DMS114 treated with DMSO at 0.1 percent for 48 hours (cell line): ENCODE measurements at regions not wholly inside any gene's neighbourhood (a gene's known extent, or its start where the extent isn't known, plus 50 kb on each side); places are given as distances from the start of the nearest gene placed in this dataset.
A peak's percentile ranks its signal among the peaks of the same experiment; 100 is the strongest.
"Not testable (repeated sequence)": the region's sequence is repeated elsewhere in the genome, so short reads cannot be mapped to it uniquely, and the experiment has no call there.

Source experiments
- DNase-seq: peaks from one replicate; lab custom pipeline; 2025; ENCODE audit not compliant: unreplicated experiment; lab: John Stamatoyannopoulos, UW

DNA sequence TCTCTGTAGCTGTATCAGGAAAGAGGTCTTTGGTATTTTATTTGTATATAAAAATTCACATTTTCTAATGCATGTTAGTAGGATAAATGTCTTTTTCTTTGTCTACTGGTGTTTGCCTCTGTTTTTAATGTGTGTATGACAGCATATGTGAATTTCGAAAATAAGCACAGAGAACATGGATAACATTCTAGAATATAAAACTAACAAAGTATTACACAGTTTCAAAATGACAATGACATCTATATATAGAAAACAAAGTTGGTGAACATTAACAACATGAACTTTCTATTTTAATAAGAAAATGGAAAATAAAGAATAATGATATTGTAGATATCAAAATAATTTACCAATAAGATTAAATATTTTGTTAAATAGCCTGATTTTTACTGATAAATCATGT, 608.0 kb downstream of the COL12A1 start:
- DNase-seq: no peak

DNA sequence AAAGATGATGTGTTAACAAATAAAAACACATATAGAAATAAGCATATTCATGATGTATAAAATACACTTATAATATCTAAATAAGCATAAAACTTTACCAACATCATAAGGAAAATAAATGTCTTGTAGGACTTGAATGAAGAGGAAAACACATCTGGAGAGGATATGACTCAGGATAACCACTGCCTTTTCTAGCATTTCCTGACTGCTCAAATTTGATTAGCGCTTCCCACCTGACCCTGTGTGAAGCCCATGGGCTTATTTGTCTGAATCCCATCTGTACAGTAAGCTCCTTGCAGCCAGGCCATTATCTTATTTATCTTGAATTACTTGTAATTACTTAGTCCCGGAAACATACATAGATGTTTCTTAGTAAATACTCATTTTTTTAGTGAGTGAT, 608.6 kb downstream of the COL12A1 start:
- no peak for DNase-seq

DNA sequence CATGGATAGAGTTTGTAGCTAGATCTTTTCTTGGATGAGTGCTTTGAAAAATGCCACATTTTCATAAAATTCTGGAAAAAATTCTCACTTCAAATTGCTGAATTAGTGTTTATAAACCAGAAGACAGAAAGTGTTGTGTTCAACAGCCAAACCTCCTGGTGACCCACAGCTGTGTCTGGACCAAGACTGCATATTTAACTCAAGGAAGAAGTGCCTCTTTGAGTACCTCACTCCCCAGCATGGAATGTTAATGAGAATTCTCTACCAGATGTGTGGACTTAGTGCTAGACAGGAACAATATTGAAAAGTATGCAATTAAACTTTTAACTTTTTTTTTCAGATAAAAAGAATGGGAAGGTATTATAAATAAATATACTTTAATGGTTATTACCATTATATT, 609.3 kb downstream of the COL12A1 start:
- no peak for DNase-seq

DNA sequence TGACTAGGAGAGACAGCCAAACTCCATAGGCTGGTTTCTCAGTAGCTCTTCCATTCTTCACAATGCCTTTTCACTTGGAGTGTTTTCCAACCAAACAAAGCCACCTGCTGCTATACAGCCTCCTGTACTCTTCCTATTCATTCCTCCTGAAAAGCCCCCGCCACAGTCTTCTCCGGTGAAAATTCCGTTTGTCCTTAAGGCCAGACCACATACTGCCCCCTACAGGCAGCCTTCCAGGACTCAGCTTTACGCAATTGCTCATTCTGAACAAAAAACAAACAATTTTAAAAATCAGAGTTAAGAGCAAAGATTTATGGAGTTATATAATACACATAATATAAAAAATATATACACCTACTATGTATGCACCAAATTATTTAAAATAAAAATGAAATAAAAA, 611.5 kb downstream of the COL12A1 start:
- DNase-seq: not testable (repeated sequence)

DNA sequence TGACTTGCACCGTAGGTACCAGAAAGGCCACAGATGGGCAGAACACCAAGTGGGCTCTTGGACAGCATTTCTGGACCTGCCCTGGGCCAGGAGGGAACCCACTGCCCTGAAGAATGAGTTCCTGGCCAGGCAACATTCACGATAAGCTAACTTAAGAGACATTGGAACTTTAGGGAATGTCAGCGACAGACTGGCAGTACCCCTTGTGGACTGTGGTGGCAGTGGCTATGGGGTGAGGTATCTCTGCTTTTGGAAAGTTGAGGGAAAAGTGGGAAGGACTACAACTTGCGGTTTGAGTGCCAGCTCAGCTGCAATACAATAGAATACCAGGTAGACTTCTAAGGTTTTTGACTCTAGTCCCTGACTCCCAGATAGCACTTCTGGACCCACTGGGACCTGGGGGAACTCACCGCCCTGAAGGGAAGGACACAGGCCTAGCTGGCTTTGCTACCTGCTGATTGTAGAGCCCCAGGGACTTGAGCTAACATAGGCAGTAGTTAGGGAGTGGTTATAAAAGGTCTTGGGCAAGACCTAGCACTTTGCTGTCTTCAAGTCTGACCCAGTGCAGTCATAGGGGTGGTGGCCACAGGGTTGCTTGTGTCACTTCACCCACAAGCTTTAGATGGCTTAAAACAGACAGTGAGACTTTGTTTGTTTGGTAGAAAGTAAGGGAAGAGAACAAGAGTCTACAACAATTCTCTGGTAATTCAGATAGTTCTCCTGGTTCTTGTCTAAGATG, 617.6 kb downstream of the COL12A1 start:
- DNase-seq: no peak

DNA sequence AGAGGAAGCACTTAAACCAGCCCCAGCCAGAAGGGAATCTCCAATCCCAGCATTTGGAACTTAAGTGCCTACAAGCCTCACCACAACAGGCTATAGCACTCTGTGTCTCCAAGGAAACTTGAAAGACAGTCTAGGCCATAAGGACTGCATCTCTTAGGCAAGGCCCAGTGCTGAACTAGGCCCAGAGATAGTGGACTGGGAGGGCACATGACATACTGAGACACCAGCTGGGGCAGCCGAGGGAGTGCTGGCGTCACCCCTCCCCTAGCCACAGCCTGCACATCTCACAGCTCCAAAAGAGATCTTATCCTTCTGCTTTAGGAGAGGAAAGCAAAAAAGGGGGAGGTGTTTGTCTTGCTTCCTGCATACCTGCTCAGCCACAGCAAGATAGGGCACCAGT, 618.5 kb downstream of the COL12A1 start:
- DNase-seq: no peak

DNA sequence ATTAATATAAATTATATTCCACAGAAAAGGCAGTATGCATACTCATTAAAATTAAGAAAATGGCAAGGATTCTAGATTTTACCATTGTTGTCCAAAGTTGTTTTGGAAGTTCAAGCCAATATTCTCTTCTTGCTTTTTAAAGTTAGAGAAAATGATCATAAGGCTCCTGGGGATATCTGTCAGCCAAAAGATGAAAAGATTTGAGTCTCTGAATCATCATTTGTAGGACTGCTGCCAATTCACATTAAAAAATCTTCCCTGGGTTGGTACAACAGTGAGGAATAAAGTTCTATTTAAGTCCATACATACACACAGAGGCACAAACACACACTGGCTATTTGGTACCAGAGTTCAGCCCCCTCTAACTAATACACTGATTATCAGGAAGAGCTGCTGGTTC, 620.1 kb downstream of the COL12A1 start:
- no peak for DNase-seq

DNA sequence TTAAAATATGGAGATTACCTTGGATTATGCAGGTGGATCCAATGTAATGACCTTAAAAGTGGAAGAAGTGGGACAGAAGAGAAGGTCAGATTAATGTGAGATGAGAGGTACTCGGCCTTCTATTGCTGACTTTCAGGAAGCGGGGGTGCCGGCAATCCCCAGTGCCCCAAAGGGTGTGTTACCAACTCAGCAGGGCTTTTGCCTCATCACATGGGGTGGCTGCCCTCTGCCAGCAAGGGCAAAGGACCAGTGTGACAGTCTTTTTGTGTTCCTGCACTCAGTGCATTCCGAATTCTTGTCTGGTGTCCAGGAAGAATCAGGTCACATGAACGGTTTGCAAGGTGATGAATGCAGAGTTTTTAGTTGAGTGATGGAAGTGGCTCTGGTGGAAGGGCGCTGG, 624.2 kb downstream of the COL12A1 start:
- no peak for DNase-seq

DNA sequence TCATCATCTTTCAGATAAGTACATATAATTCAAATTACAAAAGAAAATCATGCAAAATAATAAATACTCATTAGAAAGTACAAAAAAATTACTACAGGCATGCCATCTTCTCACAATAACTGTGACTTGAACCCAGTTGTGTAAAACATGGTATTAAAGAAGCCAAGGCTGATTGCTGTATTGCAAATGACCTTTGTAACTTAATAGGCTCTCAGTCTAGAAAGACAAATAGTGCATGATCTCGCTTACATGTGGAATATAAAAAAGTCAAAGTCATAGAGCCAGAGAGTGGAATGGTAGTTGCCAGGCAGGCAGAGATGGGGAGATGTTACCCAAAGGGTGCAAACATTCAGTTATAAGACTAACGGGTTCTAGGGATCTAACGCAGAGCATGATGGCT, 626.1 kb downstream of the COL12A1 start:
- DNase-seq: no peak

DNA sequence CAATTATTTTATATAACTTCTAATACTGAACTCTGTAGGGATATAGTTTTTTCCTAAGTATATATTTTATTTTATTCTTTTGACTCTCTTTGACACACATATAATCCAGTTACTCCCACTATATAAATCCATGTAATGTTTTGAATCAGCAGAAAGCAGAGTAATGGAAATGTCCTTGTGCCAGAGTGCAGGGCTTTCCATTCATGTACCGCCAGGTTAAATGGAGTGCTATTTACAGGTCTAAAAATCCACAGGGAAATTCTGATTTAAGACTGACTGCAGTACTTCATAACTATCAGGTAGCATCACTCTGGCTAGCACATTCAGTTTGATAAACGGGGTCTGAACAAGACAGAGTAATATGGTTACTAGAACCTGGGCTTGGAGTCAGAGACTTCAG, 626.8 kb downstream of the COL12A1 start:
- no peak for DNase-seq

DNA sequence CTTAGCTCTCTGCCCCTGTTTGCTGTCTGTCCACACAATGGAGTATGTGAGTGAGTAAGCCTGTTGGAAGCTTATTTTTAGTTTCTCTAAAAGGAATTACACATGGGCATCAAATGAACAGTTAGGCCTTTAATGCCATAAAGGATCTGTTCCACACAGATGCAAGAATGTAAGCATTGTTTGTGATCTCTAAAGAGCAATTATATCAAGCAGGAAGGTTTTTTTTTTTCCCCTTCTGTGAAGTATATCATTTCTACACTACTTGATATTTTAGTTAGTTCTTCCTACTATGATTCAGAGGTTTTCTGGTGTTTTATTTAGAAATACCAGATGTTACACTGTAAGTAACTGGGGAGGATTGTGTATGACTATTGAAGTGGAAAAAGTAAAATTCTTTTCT, 627.5 kb downstream of the COL12A1 start:
- no peak for DNase-seq

DNA sequence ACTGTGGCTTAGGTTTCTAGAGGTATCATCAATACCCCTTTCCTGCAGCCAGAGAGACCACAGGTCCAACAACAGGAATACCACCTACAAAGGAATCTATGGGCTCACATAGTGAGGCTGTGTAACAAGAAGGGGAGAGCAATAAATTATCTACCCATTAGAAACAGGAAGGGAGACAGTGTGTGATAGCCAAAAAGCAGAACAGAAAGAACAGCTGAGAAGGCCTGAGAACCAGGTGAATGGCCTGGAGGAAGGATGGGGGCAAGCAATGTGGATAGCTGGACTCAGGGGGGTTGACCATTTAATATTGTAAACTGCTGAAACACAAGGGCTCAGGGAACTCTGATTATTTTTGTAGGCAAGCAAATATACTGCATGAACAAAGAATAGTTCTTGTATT, 628.2 kb downstream of the COL12A1 start:
- DNase-seq: no peak

DNA sequence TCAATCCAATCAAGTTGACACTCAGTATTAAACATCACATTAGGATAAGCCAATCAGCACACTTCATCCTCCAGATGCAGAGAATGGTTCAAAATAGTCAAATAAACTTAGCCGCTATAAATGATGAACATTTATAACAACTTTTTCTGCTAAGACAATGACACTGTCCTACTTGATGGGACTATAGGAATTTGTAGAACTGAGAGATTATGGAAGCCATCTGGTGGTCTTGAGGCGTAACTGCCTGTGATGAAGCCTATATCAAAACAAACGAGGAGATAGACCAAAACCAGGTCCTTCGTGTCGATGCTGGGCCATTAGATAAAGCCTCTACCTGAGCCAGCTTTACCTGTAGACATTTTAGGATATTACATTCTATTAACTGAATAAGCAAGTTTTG, 631.1 kb downstream of the COL12A1 start:
- DNase-seq: peak; percentile 34

DNA sequence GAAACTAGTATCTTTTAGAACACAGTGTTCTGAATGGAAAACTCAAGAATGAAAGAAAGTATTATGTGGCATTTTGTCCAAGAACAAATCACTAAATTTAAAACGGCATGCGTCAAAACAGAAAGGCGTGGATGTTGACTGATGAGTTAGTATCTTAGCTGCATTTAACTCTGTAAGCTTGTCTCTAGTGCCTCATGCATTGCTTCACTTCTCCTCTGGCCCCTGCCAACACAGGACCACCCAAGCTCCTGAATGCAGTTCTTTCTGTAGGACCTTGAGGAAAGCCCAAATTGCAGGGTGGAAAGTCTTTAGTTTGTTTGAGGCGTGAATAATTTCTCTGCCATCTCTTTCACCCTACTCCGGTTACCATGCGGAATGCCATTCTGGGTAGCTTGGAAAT, 632.2 kb downstream of the COL12A1 start:
- no peak for DNase-seq

DNA sequence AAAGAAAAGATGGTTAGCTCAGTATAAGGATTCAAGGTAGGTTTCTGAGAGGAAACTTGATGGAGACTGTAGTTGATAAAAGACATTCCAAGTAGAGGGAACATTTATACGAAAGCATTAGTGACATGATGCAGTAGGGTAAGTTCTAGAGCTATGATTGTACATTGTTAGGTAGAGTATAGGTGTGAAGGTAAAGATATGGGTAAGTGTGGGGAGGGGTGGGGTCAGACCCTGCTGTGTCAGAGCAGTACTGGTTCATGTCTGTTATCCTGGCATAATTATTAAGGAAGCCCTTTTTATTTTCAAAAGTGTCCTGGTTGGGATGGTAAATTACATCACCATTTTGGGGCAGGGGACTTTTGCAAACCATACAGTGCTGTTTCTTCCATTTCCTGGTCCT, 635.8 kb downstream of the COL12A1 start:
- DNase-seq: no peak

DNA sequence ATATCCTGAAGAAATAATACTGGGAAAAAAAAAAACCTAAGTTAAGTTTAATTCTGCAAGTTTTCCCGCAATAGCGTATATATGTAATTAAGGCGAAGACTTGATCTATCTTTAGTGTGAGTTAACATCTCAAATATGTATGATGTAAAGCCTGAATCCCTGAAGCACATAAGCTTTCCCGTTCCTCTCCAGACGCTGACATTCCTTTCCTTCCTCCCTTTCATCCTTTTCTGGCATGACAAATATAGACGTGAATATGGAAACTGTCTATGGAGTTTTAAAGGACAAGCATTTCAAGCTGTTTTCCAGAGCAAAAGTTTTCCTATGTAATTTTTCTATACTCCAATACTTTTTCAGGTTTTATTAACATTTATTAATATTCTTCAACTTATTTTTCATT, 637.0 kb downstream of the COL12A1 start:
- no peak for DNase-seq

DNA sequence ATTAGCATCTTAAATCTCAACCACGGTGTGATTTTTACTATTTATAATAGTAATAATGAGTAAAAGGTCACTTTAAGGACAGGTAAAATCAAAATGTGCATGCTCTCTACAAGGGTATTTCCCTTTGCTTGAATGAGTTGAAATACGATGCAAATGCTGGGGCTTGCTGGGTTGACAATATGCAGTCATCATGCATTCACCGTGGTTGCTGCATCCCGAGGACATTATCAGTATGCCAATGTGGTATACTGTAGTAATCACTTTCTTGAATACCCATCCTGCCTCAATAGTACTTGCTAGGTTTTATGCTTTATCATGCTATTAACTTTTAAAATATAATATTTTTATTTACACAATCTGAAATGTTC, 637.9 kb downstream of the COL12A1 start:
- DNase-seq: not testable (repeated sequence)

DNA sequence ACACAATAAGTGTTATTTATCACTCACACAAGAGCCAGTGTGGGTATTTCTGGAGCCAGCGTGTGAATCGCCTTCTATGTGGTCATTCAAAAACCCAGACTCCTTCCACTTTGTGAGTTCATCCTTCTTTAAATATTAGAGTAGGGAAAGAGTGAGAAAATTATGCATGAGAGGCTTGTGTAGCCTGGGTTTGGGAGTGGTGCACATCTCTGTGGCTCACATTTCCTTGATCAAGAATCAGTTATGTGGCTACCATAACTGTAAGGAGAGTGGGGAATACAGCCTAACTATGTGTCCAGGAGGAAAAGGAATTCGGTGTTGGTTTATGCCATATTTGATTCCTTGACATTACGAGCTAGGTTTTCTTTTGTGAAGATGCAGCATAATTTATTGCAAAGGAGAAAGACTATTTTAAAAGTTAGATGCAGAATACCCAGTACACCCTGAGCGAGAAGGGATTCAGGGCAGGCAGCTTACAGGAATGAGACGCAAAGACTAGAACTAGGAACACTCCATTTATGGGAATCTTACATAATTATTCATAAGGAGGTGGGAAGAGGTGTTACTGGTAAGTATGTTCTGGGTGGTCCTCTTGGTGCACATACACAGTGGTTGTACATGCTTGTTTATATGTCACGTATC, 638.5 kb downstream of the COL12A1 start:
- no peak for DNase-seq

DNA sequence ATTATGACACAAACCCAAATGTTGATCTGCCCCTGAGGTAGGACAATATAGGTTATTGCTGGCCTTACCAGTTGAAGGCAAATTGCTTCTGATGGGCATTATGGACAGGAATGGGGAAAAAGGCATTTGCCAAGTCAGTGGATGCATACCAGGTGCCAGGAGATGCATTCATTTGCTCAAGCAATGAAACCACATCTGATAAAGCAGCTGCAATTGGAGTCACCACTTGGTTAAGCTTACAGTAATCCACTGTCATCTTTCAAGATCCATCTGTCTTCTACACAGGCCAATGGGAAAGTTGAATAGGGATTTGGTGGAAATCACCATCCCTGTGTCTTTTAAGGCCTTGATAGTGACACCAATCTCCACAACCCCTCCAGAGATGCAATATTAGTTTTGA, 648.6 kb downstream of the COL12A1 start:
- DNase-seq: no peak

DNA sequence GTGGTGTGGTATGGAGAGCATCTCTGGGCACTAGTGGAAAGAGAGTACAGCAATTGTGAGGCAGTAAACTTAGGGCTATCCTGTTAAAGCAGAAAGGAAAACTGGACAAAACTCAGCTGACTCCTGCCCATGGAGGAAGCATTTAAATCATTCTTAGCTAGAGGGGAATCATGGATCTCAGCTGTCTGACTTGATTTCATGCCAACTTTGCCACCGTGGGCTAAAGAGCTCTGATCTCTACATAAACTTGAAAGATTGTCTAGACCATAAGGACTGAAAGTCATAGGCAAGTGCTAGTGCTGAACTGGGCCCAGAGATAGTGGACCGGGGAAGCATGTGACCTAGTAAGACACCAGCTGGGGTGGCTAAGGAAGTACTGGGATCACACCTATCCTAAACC, 651.8 kb downstream of the COL12A1 start:
- no peak for DNase-seq

DNA sequence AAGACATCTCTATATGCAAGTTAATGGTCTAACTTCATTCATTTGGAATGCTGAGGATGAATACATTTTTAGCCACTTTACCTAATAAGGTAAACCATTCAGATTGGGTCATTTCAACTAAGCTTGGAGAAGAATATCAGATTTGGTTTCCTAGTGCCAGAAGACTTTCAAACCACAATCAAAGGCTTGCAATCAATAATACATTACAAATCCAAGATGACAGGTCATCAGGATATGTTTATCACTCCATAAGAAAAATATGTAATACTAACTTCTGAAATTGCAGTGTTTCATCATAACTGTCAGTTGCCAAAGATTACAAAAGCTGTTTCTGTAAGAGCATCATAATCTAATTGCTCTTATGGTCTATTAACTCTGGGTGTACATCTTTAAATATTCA, 654.0 kb downstream of the COL12A1 start:
- no peak for DNase-seq

DNA sequence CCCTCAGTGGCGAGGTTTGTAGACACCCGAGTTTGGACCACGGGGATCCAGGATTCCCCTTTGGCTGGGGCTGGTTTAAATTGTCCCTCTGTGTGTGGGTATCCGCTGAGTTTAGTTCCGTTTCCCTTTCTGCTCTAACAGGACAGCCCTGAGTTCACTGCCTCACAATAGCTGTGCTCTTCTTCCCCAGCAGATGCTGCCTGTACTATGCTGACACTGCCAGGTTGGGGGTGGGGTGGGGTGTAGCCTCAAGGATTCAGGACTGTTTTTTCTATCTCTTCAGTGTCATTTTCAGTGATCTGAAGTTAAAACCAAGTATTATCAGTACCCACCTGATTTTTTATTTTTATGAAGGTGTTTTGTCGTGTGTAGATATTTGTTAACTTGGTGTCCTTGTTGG, 655.0 kb downstream of the COL12A1 start:
- no peak for DNase-seq

DNA sequence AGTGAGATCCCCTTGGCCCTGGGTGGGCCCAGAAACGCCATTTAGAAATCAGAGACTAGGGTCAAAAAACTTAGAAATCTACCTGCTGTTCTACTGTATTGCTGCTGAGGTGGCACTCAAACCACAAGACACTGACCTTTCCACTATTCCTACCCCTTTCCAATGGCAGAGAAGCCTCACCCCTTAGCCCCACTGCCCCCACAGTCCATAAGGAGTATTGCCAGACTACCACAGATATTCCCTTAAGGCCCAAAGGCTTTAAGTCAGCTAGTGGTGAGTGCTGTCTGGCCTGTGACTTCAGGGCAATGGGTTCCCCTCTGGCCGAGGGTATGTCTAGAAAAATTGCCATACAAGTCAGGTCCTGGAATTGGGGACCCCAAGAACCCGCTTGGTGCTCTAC, 656.1 kb downstream of the COL12A1 start:
- DNase-seq: no peak
